ENCODE measurements at regions not wholly inside any gene's neighbourhood (a gene's known extent, or its start where the extent isn't known, plus 50 kb on each side); places are given as distances from the start of the nearest gene placed in this dataset.

DNA sequence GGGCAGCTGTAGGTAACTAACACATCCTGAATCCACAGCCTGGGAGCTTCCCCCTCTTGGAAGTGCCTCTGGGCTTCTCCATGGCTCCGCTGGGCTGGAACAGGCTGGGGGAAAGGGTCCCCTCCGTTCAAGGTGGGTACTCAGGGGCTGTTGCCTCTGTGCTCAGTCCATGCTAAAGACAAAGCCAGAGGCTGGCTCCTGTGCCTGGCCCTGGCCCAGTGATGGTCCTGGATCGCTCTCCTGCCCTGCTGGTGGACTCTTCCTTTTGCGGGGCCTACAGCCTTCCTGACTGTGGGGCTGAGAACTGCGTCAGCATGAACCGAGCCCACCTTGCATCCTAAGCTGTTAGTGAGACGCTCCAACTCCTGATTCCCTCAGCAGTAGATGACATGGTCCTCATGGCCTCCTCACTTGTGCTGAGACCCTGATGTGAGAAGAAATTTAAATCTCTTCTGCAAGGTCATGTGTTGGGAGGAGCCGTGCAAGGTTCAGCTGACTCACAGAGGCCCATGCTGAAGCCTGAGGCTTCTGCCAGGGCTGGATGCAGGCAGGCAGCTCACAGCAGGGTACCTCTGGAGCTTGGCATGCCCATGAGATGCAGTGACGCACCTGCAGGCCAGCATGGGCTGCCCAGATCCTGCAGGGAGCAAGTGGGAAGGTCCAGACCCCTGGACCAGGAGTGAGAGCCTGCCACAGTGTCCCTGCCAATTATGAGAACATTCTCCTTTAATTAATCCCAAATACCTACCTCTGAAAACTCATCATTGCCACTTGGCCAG, 1285.5 kb downstream of the TBC1D22A start:
- DNase-seq: no peak

DNA sequence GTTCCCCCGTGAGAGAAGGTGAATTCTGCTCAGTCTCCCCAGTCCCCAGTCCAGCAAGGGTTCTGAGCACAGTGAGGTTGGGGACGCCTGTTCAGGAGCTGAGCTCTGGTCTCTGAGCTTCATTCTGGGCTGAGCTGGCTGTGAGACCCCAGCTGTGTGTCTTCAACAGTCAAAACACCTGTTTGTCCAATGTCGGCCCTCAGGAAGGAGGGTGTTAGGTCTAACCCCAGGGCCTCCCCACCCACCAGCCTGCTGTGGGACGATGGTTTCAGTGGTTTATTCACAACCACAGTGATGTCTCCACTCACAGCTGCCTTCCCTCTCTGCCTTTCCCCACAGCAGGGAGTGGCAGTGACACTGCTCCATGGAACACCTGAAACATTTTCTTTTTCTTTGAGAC, 1282.9 kb downstream of the TBC1D22A start:
- DNase-seq: no peak

DNA sequence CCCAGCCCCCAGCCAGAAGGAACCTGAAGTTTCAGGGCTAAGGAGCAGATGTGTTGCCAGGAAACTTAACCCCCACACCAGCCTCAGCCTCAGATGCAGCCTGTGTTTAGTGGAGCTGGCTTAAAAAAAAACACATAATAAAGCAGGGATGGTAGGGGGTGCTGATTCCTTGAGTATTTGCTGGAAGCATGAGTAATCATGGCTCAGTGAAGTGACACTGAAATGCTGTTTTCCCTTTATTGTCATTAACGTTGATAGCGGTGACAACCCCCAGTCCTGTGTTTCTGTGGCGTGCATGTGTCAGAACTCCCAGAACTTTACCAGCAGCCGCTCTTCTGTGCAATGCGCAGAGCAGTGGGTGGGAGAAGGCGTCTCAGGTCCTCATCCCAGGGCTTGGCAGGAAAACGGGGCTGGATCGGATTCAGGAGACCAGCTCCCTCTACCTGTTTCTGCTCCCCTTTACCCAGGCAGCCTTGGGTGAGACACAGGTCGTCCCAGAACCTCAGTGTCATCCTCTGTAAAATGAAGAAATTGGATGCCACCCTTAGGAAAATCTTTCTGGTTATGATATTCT, 1282.1 kb downstream of the TBC1D22A start:
- no peak for DNase-seq

DNA sequence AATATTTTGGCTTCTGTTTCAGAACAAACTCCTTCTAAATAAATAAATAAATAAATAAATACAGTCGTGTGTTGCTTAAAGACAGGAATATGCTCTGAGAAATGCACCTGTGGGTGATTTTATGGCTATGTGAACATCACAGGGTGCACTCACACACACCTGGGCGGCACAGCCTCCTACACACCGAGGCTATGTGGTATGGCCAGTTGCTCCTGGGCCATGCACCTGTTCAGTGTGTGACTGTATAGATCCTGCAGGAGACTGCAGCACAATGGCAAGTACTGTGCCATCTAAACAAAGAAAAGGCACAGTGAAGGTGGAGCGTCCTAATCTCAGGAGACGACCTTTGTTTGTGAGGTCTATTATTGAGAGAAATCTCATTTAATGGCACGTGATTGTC, 1281.1 kb downstream of the TBC1D22A start:
- no peak for DNase-seq

DNA sequence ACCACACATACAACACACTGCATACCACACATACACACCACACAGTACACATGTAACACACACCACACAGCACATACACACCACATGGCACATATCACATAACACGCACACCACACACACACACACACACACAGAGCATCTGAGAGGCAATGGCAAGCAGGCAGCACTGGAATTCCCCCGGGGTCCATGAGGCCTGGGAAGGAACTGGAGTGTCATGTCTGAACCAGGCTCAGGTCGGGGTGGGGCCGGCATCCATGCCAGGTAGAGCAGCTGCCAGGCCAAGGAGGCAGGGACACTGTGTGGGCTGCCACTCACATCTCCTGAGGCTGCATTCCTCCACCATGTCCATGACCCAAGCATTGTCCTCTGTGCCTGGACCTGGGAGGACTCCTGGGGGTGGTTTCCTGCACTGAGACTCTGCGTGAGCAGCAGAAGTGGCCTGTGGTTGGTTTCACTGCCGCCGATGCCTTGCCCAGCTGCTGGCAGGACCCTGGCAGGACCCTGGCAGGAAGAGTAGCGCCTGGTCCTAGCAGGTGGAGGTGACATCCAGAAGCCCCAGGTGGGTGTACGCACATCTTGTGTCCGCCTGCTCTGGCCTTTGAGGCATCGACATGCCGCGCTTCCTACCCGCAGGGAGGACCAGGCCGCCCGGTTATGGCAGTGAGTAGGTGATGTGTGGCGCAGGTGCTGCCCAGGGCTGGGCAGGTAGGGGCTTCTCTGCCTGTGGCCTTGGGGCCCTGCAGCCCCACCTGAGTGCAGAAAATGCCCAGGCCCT, 1280.4 kb downstream of the TBC1D22A start:
- DNase-seq: no peak

DNA sequence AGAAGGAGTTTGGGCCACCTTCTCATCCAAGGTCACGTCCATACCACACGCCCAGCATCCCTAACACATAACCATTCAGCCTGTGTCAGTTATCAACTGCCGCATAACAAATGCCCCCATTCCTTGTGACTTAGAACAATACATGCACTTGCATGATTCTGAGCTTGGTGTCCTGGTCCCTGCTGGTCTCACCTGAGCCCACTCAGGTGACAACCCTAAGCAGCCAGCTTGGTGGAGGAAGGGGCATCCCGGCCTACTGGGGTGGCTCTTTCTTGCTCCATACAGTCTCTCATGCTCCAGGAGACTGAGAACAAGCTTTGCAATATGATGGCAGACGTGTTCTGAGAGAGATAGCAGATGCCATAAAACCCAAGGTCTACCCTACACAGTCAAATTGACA, 1276.9 kb downstream of the TBC1D22A start:
- no peak for DNase-seq

DNA sequence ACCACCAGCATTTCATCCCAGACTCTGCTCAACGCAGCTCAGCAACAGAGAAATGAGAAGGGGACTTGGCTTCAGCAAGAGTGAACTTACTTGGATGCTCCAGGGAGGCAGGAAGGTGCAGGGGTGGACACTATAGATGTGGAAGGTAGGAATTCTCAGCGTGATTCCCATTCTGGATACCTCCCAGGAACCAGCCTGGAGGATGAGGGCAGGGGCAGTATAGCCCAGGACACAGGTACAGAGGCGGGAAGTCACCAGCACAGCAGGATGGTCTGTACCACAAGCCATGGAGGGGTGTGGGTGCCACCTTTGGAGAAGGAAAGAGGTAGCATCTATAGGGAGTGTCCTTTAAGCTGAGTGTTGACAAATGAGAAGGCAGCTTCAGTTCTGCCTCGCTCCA, 1275.2 kb downstream of the TBC1D22A start:
- DNase-seq: no peak

DNA sequence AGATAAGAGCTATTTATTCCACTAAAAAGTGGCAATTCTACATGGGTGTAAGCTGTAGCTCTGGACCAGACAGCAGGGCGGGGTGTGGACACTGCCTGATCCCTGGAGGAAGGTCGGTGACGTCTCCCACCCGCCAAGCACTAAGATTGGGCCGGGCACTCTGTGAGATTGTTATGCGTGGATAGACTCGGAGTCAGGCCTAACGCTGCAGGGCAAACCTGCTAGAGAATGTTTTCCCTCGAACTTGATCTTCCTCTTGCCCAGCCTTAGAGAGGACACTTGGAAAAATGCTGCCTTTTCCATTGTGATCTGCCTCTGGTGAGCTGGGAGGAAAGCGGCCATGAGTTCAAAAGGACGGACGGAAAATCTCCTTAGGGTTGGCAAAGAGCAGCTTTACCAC, 1273.4 kb downstream of the TBC1D22A start:
- DNase-seq: no peak

DNA sequence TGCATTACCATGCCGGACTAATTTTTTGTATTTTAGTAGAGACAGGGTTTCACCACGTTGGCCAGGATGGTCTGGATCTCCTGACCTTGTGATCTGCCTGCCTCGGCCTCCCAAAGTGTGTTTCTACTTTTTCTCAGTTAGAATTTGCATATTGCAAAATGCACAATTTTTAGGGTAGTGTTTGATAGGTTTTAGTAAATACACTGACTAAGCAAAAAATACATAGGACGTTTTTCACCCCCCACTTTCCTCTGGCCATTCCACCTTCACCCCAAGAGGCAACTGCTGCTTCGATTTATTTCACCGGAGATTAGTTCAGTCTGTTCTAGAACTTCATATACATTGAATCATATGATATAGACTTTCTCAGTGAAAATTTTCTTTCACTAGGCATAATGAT, 1269.1 kb downstream of the TBC1D22A start:
- DNase-seq: no peak

DNA sequence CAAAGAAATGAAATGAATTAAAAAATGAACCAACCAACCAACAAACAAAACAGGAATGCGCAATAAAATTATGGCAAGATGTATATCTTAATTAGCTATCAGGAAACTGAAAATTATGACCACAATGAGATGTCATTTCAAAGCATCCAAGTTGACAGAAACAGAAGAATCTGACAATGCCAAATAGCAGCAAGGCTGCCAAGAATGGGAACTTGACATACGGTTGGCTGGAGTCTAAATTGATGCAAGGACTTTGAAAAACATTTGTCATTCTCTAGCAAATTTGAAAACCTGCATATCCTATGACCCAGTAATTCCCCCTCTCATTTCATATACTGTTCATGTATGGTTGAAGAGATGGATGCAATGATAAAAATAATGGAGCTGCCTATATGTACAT, 1262.6 kb downstream of the TBC1D22A start:
- no peak for DNase-seq

DNA sequence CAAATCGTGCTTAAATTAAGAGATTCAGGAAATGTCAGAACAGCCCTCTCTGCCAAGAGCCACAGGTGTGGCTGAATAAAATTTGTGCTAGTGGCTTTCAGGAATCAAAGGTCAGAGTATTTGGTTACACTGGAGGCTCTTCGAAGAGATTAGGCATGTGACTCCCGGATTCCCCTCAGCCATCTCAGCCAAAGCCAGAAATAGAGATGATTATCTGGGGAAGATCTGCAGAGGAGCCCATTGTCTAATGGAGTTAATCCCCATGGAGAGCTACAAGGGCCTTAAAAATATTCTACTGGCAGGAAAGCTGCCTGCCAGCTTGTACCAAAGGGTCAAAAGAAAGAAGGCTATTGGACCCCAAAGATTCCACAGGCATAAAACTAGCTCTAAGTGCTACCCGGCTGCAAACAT, 1259.5 kb downstream of the TBC1D22A start:
- no peak for DNase-seq

DNA sequence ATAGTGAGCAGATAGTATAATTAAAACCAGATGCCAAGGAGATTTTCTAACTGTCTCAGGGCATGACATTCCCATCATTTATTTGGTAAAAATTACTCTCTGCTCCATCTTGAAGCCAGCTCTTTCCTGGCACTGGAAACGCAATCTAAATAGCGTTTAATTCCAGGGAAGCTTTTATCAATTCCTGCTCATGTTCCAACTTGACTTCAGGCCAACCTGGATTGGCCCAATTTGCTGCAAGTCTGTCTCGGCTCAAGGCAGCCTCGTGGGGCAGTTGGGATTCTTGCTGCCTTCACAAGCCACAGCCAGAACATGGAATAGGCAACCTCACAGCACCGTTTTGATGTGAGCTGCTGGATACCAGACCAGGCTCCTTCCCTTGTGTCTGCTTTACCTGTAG, 1255.9 kb downstream of the TBC1D22A start:
- no peak for DNase-seq

DNA sequence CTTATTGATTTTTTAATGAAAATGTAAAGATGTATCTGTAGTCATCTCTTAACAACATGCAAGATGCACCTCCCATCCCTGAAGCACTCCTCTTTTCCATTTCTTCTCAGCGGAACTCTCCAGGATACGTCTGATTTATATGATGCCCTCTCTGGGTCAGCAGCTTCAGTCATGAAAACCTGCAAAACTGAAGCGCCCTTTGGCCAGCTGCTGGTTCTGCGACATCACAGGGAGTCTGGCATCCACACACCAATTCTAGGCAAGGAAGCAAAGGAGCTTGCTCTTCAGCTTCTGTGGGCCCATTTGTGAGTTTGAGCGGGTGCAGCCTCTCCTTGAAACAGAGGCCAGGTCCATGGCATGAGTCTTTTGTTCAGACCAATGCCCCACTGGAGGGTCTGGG, 1253.3 kb downstream of the TBC1D22A start:
- DNase-seq: no peak

DNA sequence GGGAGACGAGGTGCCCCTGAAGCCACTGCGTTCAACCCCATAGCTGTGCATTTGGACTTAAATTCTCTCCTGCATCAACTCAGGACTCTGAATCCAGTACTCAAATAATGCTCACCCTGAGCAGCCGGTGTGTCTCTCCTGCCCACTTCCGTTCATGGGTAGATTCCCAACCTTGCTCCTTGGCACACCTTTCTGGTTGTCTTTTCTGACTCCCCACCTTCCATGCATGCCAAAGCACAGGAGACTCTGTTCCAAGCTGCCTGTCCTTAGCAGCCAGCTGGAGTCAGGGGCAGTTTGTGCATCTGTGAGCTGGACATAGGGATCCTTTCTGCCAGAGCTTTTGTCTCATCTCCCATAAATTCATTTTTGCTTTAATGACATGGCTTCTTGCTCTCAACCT, 1242.5 kb downstream of the TBC1D22A start:
- no peak for DNase-seq

DNA sequence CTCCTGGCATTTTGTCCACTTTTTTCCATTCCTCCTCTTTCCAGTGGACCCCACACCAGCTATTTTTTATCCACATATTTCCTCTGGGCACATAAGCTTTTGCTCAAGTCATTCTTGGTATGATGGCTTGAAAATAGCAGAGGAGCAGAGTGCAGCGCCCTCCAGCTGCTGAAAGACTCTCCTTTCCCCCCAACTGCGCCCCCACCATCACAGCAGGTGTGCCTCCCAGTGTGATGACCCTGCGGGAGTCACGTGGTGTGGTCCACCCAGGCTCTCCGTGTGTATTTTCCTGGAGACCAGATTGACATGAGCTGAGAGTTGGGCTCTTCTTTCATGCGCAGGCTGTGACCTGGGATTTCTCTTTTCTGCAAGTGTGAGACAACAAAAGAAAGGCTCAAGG, 1241.6 kb downstream of the TBC1D22A start:
- DNase-seq: no peak

DNA sequence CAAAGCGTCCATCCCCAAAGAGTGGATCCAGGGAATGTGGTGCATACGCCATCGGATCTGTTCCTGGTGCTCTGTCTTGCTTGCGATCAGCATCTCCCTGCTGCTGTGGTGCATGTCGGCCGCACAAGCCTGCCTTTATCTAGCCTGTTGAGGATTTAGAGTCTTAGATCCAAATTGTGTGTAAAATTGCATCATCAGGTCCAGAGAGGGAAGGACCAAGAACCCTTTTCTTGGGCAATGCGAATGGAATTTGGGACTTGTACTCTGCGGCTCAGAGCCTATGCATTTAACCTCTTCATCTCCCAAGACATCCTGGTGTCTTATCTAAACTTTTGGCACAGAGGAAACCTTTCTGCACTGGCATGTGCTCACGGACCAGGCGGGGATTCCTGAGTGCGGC, 1238.7 kb downstream of the TBC1D22A start:
- no peak for DNase-seq

DNA sequence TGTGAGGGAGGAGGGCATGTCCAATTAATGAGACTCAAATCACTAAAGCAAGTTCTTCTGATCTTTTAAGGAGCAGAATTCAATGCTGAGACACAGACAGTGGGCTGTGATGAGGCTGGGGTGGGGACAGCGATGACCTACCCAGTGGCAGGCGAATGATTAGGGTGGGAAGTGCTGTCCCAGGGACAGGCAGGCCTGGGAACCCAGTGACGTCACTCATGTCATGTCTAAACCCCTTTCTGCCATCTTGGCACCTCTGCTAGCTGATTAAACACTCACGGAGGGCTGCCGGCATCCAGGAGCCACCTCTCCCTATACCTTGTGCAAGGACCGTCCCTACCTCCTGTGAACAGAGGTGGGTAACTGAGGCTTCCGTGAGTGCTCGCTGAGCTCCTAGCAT, 1235.2 kb downstream of the TBC1D22A start:
- DNase-seq: no peak

DNA sequence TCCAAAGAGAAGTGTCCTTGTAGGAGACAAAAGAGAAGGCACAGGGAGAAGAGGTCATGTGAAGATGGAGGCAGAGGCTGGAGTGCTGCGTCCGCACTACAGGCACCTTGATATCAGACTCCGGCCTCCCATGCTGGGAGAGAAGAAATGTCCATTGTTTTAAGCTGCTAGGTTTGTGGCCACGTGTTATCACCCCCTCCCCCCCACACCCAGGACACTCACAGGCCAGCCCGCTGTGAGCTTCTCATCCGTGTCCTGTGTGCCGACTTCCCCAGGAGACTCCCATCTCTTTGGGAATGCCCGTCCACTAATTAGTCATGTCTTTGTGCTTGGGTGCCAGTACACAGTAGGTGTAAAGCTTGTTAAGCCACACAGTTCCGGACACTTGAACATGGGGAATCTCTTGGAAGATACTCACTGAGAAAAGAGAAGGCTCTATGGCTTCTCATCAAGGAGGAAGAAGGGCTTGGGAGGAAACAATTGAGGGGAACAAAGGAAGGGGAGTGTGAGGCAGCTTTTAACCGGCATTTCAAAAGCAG, 1234.7 kb downstream of the TBC1D22A start:
- DNase-seq: no peak

DNA sequence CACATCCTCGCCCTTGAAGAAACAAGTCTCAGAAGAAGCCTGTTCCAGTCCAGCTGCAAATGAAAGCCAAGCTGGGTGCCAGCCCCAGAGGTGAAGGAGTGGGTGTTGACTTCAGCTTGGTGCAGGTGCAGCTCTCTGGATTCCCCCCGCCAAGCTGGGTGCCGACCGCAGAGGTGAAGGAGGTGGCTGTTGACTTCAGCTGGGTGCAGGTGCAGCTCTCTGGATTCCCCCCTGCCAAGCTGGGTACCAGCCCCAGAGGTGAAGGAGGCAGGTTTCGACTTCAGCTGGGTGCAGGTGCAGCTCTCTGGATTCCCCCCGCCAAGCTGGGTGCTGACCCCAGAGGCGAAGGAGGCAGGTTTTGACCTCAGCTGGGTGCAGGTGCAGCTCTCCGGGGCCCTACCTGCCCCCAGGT, 1234.0 kb downstream of the TBC1D22A start:
- DNase-seq: no peak

DNA sequence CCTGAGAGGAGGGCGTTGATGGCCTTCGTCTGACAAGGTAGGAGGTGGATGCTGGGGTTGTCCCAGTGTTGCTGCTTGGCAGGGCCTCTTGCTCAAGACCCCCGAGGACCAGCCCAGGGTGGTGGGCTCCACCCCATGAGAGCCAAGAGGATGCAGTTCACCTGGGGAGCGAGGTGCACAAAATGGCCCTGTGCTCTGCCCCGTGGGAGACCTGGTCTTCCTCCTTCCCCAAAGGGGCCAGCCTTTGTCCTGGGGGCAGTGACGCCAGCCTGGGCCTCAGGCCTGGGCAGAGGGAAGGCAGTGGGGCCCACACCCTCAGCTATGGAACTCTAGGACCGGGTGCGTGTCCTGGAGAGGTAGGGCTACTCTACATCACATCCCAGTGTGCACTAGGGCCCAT, 1233.3 kb downstream of the TBC1D22A start:
- DNase-seq: no peak

DNA sequence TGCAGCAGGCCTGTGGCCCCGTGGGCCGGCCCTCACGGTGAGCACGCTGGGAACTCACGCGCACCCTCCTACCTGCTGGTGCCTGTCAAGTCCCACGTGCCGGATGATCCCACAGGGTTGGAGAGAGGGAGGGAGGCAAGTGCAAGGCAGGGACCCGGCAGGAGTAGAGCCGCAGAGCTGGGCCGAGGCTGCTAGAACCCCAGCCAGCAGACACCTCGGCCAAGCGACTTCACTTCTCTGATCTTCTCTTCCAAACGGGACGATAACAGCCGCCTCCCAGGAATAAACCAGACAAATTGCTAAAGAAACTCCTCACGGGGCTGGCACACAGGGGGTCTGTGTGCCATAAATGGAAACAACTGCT, 1232.8 kb downstream of the TBC1D22A start:
- no peak for DNase-seq

DNA sequence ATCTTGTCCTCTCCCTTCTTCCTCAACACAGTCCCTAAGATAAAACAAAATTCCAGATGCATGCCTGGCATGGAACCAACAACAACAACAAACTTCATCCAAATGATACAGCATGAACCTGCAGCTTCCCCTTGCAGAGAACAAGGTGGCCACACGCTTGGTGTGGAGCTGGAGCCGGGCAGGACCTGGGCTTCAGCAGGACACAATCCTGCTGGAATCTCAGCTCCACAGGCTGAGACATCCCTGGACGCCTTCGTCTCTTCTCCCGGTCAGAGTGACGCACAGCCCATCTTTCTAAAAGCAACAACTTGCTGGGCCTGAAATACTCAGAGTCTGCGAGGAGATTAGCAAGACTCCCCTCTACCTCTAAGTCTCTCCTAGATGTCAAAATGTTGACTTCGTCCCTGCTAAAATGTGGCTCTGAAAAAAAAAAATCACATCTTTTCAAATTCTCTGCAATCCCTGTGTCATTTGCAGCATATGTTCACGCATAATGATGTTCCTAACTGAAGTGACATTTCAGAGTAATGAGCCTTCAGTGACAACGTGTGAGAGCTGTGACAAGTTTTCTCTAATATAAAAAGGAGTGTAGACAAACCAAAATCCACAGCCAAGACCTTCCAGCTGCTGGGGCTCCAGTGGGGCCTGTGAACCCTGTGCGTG, 1232.3 kb downstream of the TBC1D22A start:
- no peak for DNase-seq

DNA sequence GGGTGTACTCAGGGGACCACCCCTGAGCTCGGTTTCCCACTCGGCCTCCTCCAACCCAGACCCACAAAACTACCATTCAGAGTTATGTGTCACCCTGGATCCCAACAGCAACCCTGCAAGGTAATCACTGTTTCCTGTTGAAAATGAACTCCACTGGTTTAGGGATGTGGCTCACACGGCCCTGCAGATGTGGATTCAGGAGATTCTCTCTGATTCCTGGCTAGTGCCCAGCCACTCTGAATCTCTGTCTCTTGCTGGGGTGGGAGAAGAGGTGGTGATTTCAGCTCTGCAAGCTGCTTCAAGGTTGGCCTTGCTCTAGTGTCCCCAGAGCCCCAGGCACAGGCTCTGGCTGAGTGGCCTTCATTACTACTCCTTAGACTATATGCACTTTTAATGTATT, 1231.6 kb downstream of the TBC1D22A start:
- DNase-seq: no peak

DNA sequence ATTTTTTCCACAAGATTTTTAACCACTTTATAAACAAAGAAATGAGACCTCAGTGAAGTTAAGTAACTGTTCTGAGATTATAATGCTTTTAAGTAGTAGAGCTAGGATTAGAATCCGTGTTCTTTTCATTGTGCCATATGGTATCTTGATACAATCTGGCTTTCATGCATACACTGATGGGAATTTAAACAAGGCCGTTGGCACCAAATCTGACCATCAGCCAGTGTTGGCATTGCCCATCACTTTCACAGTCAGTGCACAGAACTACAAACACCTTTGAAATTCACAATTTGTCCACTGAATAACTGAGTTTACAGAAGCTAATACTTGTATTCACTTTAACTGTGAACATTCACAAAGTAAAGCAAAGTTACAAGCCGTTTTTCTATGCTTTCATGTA, 1228.0 kb downstream of the TBC1D22A start:
- no peak for DNase-seq

Data from hematopoietic multipotent progenitor cell treated with erythropoietin and hydrocortisone succinate and interleukin-3 and kit ligand, for 4 days (in vitro differentiated cells).